ENCODE measurements at regions not wholly inside any gene's neighbourhood (a gene's known extent, or its start where the extent isn't known, plus 50 kb on each side); places are given as distances from the start of the nearest gene placed in this dataset.
"Not testable (repeated sequence)": the region's sequence is repeated elsewhere in the genome, so short reads cannot be mapped to it uniquely, and the experiment has no call there.

DNA sequence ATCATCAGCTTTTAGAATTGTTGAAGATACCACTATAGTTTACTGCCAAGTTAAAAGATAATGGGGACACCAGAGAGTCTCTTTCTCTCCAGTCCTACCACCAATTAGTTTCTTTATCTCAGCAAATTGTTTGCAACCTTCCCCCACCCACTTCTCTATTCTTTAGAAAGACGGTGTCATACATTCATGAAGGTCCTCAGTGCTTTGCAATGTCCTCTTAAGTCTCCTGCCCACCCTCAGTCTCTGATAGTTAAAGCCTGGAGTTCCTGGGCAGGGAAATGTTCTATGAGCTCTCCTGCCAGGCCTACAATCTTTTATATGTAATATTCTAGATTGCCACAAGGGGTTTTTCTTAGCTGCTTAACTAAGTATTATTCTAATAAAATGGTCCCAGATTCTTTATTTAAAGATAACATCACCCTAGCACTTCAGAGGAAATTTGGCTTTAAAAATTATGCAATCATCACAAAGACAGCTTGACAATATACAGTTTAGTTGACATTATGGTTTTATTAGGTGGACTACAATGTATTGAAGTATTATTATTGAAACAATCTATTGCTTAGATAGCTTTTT is 509.2 kb downstream of the CSNK1G3 start:
- no peak for TF ChIP-seq CTCF (IDR thresholded peaks at IDR 0.05)
- ATAC-seq (ENCODE audit: insufficient number of reproducible peaks, low FRiP score, low read depth): no peak
- H3K9me3 ChIP-seq: no peaks in the 10 kb centered on the region
- no peak for DNase-seq (ENCODE audit: low spot score)
- H3K4me1 ChIP-seq (ENCODE audit: control insufficient read depth in 1 of 2, low read depth in 2 of 2): no peaks in the 10 kb centered on the region
- no peak overlapping the region for H3K4me3 ChIP-seq
- H3K27me3 ChIP-seq (replicated peaks; ENCODE audit: insufficient read depth): no peaks in the 10 kb centered on the region
- H3K27ac ChIP-seq: no peak overlapping the region
- H3K36me3 ChIP-seq: no peaks in the 10 kb centered on the region

DNA sequence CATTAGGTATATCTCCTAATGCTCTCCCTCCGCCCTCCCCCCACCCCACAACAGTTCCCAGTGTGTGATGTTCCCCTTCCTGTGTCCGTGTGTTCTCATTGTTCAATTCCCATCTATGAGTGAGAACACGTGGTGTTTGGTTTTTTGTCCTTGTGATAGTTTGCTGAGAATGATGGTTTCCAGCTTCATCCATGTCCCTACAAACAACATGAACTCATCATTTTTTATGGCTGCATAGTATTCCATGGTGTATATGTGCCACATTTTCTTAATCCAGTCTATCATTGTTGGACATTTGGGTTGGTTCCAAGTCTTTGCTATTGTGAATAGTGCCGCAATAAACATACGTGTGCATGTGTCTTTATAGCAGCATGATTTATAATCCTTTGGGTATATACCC is 505.3 kb downstream of the CSNK1G3 start:
- not testable (repeated sequence) for ATAC-seq (ENCODE audit: insufficient number of reproducible peaks, low FRiP score, low read depth); H3K27me3 ChIP-seq (replicated peaks; ENCODE audit: insufficient read depth); H3K36me3 ChIP-seq; H3K4me3 ChIP-seq; DNase-seq (ENCODE audit: low spot score); H3K27ac ChIP-seq; H3K9me3 ChIP-seq; H3K4me1 ChIP-seq (ENCODE audit: control insufficient read depth in 1 of 2, low read depth in 2 of 2)

DNA sequence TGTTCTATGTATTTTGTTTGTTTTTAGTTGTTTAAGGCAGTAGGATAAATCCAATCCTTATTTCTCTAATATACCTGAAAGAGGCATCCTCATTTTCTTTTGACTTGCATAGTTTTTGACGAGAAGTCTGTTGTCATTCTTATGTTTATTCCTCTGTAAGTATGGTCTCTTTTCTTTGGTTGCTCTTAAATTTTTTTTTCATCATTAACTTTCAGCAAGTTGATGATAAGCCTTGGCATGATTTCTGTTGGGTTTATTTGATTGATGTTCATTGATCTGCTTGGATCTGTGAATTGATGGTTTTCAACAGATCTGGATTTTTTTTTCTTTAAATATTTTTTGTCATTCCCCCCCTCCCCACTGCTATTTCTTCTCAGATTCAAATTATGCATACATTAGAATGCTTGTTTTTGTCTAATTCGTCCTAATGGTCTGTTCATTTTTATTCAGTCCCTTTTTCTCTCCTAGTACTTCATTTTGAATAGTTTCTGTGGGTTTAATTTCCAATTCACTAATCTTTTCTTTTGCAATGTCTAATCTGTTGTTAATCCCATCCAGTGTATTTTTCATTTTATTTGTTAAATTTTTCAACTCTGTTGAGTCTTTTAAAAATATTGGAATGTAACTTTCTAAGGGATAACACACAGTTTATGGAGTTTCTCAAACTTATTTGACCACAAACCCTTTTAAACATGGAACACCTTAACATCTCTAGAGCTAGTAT is 495.9 kb downstream of the CSNK1G3 start:
- Histone ChIP-seq H3K36me3 (no peaks in the 10 kb centered on the region), H3K27ac (no peak overlapping the region), H3K9me3 (peaks cover 3% of the 10 kb centered on the region), H3K4me1 (ENCODE audit: control insufficient read depth in 1 of 2, low read depth in 2 of 2) (no peaks in the 10 kb centered on the region), H3K4me3 (no peak overlapping the region), H3K27me3 (replicated peaks; ENCODE audit: insufficient read depth) (no peaks in the 10 kb centered on the region)
- no peak for TF ChIP-seq CTCF (IDR thresholded peaks at IDR 0.05)
- no peak for DNase-seq (ENCODE audit: low spot score)
- ATAC-seq (ENCODE audit: insufficient number of reproducible peaks, low FRiP score, low read depth): no peak

- no peaks in the 10 kb centered on the region for H3K9me3 ChIP-seq
- no peaks in the 10 kb centered on the region for H3K27me3 ChIP-seq (replicated peaks; ENCODE audit: insufficient read depth)
- no peak for TF ChIP-seq CTCF (IDR thresholded peaks at IDR 0.05)
- H3K27ac ChIP-seq: no peak overlapping the region
- H3K36me3 ChIP-seq: no peaks in the 10 kb centered on the region
- ATAC-seq (ENCODE audit: insufficient number of reproducible peaks, low FRiP score, low read depth) (no peak), DNase-seq (ENCODE audit: low spot score) (no peak)
- H3K4me3 ChIP-seq: no peak overlapping the region
- no peaks in the 10 kb centered on the region for H3K4me1 ChIP-seq (ENCODE audit: control insufficient read depth in 1 of 2, low read depth in 2 of 2)
Observed at GRCh38 chr5:124001036-124001615, 489.1 kb downstream of the CSNK1G3 start.

DNA sequence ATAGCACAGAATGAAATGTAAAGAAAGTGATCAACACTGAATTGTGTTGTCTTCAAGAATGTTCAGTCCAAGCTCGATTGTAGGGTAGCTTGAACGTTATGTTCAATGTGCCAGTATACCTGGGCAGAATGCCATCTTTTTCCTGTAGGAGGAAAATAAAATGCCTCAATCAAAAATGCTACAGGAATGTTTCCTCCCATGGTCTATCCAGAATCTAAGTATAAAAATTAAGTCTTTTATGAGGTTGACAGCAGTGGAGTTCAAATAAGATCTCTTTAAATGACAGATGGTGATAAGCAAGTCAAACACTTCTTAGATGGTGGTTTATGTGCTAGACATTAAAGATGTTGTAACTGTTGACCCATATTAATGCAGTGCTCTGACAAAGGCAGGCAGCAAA is 488.6 kb downstream of the CSNK1G3 start:
- no peak for TF ChIP-seq CTCF (IDR thresholded peaks at IDR 0.05)
- no peak for DNase-seq (ENCODE audit: low spot score)
- no peak for ATAC-seq (ENCODE audit: insufficient number of reproducible peaks, low FRiP score, low read depth)
- Histone ChIP-seq H3K9me3 (no peaks in the 10 kb centered on the region), H3K36me3 (no peaks in the 10 kb centered on the region), H3K27ac (no peak overlapping the region), H3K4me3 (no peak overlapping the region), H3K27me3 (replicated peaks; ENCODE audit: insufficient read depth) (no peaks in the 10 kb centered on the region), H3K4me1 (ENCODE audit: control insufficient read depth in 1 of 2, low read depth in 2 of 2) (no peaks in the 10 kb centered on the region)

Measured in thoracic aorta (tissue), 2 donors.